Stomach (tissue), 4 donors: ENCODE measurements at regions not wholly inside any gene's neighbourhood (a gene's known extent, or its start where the extent isn't known, plus 50 kb on each side); places are given as distances from the start of the nearest gene placed in this dataset.

Experiments
- CTCF ChIP-seq, 7 experiments: fragments of 450-650 bp in 4 of 7; fragments of 200-600 bp in 3 of 7; sonication (generic) in 3 of 7; IDR thresholded peaks; one replicate each; pipeline ENCODE4 v1.5.1; 2016 to 2019; ENCODE audit warnings: antibody characterized with exemption in 7 of 7, control low read depth in 2 of 7, mild to moderate bottlenecking in 1 of 7
- EP300 ChIP-seq: sonication (generic); formaldehyde crosslinking; IDR thresholded peaks from one replicate; pipeline ENCODE4 v1.6.1; 2017; ENCODE audit warnings: antibody characterized with exemption
- POLR2A ChIP-seq, 4 donors: fragments of 450-650 bp; IDR thresholded peaks; one replicate each; pipeline ENCODE4 v1.6.1; 2016; ENCODE audit warnings: antibody characterized with exemption in 4 of 4, control low read depth in 2 of 4, mild to moderate bottlenecking in 1 of 4, moderate library complexity in 1 of 4
- POLR2AphosphoS5 ChIP-seq, 3 donors: sonication (generic); formaldehyde crosslinking; IDR thresholded peaks; one replicate each; pipeline ENCODE4 v1.6.1; 2016; ENCODE audit warnings: antibody characterized with exemption in 3 of 3

GRCh38 chr12:77609016-77609415 lies 221.7 kb upstream of the NAV3 start:
- no peak for TF ChIP-seq POLR2AphosphoS5 (IDR thresholded peaks at IDR 0.05)
- no peak for TF ChIP-seq CTCF (IDR thresholded peaks at IDR 0.05)
- no peak for TF ChIP-seq POLR2A (IDR thresholded peaks at IDR 0.05)
- TF ChIP-seq EP300, result no peak
